Stimulated activated CD8-positive, alpha-beta memory T cell treated with anti-CD3 and anti-CD28 coated beads, Interleukin-2, amount 100 ng/mL, for 1 hour (primary cell): ENCODE measurements at regions not wholly inside any gene's neighbourhood (a gene's known extent, or its start where the extent isn't known, plus 50 kb on each side); places are given as distances from the start of the nearest gene placed in this dataset.
"Not testable (repeated sequence)": the region's sequence is repeated elsewhere in the genome, so short reads cannot be mapped to it uniquely, and the experiment has no call there.

Experiments used
- DNase-seq, 2 donors: peaks; one replicate each; pipeline ENCODE4 v3.0.0-alpha.2; 2020; ENCODE audit warnings: low read depth in 2 of 2

DNA sequence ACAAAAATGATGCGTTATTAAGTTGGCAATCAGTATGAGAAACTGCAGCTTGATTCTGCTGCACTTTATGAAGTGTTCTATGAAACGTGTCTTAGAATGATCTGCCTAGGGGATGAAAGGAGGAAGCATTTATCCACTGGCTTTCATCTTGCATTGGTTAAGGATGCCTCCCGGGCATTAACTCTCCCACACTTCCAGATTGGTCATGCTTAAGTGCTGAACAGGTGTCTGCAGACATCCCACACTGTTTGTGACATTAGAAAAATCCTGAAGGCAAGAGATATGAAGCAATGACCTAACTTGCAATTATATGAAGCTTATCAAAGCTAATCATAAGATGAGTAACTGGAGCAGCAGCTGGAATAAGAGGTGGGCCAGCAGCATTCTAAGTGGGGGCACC is 437.3 kb downstream of the NSUN3 start:
- no peak for DNase-seq

- DNase-seq = not testable (repeated sequence)
These were observed 444.5 kb downstream of the NSUN3 start for GRCh38 chr3:94507354-94507753.

DNA sequence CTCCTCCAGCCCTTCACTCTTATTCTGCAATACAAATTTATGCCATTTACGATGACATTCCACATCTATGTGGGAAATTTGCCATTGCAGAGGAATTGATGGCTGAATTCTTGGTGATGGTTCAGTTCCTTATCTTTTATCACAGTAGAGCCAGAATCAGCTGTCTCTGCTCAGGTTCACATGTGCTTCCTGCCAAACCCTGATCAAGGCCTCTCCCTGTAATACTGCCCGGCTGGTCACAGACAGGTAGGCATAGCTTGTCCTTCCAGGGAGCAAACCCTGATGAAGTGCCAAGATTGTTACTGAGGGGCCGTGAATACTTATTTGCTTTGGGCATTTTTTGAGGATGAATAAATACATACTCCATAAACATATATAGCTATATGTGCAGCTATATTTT is 450.0 kb downstream of the NSUN3 start:
- no peak for DNase-seq

DNA sequence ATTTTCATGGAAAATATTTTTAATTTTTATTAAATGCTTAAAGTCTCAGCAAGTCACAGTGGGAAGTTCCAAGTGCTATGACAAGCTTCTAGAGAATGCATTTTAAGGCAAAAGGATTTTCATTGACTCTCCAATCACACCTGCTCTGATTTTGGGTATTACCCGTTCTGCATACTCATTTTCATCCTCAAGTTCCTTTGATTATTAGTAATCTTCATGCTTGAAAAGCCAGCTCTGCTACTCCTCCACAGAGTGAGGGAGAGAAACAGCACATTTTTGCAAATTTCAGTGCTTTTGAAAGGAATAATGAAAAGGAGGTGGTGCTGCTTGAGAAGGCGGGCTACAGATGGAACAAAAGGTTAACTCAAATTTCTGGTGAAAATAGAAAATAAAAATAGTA is 450.7 kb downstream of the NSUN3 start:
- DNase-seq = no peak

- no peak for DNase-seq
These were observed 453.1 kb downstream of the NSUN3 start for GRCh38 chr3:94515983-94516382.

DNA sequence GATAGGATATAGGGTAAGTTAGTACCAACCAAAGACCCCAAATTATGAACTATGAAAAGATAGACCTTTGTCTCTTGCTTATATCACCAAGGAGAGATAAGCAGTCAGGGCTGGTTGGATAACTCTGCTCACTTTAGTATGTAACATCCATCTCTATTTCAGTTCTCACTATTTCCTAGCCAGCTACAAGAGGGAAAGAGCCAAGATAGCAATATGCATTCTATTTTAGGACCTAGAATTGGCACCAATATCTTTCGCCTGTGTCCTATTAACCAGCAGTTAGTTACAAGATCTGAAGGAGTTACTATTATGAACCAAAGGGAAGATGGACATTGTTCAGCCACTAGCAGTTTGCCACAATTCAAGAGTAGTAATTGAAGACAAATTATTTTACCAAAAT is 457.5 kb downstream of the NSUN3 start:
- DNase-seq = no peak

DNA sequence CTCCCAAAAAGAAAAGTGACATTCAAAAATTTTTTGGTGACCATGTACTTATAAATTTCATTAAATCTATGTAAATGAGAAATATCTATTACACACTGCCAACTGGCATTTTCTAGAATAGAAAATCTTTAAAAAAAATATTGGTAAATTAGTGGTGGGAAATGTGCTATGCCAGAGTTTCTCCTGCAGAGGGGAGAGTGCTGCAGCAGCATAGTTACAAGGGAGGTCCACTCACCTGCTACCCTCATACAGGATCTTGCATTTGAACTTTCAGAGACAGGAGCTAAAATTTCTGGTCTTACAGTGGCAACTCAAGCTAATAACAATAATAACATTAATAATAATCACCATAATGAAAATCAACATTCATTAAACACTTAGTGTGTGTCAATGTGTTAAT is 459.6 kb downstream of the NSUN3 start:
- DNase-seq = no peak

DNA sequence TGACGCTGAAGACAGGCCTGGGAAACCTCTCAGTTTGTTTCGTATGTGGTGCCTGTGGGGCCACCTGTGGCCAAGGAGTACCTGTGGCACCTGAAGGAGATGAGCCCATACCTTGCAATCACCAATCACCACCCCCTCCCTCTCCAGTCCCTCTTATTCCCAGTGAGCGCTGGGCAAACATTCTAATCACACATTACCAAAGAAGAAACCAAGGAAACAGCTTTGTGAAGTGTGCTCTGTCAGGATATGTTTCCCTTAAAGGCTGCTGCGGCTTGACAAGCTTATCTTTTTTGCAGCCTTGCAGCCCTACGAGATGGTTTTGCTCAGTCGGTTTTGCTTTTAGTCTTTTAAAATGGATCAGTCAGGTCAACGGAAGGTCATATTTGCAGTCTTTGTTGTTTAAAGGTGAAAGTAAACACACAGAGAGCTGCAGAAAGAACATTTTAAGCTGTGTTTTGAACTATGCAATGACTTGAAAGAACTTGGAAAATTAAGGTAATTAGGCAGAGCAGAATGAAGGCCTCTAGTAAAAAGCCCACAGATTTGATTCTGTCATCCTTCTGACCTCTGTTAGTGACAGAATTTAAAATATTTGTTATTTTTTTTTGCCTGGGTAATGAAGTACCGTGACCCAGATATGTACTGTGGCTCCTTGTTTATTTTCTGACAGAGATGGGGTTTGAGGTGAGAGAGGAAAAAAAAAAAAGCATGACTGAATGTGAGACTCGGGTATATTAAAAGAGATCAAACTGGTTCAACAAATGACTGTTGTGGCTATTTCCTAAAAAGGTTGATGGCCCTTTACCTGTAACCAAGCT is 461.4 kb downstream of the NSUN3 start:
- DNase-seq = no peak

- DNase-seq = no peak
These were observed 462.2 kb downstream of the NSUN3 start for GRCh38 chr3:94525043-94525442.

- DNase-seq = no peak
These were observed 467.0 kb downstream of the NSUN3 start for GRCh38 chr3:94529816-94530215.

DNA sequence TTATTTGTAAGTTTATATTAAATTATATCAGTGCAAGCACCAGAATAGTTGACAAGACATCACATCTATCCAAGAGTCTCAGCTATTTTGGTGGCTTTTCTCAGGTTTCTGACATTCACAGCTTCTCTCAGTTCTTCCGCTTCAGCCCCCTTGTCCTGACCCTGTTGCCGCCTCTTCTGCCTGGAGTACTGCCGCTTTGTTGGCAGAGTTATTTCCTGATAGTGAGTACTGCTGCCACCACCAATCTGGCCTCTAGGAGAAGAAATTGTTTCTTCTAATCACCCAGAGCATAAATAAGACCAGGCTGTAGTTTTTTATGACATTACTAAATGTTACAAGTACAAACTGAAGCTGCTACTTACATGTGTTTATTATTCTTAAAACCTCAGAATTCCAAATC is 470.1 kb downstream of the NSUN3 start:
- DNase-seq = no peak

GRCh38 chr3:94539937-94540336 is 477.1 kb downstream of the NSUN3 start:
- DNase-seq = no peak

DNA sequence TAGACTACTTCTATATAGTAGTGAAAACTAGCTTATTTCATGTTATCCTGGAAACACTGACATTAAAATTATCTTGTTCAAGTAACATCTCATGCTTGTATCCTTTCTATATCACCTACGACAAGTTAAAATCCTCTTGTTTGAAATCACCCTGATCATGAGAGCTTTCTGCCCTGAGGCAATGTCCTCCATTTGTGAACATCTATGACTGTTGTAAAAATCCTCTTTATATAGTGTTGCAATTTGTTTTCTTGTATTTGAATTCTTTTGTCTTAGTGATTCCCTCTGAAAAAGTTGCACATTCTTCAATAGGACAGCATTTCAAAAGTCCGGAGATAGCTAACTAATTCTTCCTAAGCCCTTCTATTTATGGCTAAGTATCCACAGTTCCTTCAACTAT is 480.3 kb downstream of the NSUN3 start:
- DNase-seq = no peak

GRCh38 chr3:94544131-94544789 is 481.4 kb downstream of the NSUN3 start:
- no peak for DNase-seq

- no peak for DNase-seq
These were observed 485.9 kb downstream of the NSUN3 start for GRCh38 chr3:94548581-94549316.

DNA sequence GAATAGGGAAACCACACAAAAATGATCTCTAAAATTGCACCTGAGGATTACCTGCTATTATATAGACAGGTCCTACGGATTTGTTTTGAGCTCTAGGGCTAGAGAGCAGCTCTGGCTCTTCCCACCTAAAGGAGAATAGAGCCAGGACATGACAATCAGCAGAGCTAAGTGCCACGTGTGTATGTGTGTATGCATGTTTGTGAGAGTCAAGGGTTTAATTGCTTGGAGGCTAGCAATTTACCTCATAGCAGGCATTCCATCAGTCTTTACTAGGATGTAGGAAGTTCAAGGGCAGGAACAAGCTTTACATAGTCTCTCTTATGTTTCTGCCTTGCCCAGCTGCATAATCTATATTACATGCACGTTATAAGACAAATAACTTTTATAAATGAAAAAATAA is 498.2 kb downstream of the NSUN3 start:
- no peak for DNase-seq

DNA sequence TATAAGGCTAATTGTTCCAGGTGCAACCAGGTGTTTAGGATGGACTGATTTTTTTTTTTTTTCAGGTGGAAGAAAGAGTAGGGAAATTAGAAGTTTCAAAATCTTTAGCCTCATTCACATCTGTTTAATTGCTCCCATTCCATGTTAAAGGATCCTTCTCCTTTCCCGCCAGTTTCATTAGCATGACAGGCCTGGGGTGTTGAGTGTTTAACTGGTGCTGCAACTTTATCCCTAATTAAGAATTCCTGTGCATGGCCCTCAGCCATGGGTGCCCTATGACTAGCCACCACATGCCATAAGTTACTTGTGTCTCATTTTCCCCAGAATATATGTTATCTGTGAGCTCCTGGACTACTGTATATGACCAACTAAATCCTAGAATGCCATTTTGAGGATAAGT is 501.4 kb downstream of the NSUN3 start:
- DNase-seq = no peak

GRCh38 chr3:94568041-94568440 is 505.2 kb downstream of the NSUN3 start:
- DNase-seq = no peak

DNA sequence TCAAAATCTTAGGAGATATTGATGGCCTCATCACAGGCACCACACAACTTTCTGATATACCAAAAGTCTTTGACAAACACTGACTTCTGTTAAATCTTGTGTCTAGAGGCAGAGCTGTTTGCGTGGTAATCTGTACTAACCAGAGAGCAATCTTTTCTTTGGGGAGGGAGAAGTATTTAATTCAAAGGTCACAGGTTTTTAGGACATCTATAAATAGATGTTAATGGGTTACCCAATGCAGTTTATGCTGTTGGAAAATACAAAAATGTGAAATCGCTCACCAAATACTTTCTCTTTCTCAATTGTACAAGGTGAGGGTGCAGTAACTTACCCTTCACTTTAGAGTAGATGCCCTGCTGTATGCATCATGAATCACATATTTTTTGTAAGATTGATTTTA is 510.5 kb downstream of the NSUN3 start:
- DNase-seq = no peak

GRCh38 chr3:94587291-94587690 is 524.4 kb downstream of the NSUN3 start:
- DNase-seq = no peak

GRCh38 chr3:94593526-94594150 is 530.8 kb downstream of the NSUN3 start:
- DNase-seq = no peak

DNA sequence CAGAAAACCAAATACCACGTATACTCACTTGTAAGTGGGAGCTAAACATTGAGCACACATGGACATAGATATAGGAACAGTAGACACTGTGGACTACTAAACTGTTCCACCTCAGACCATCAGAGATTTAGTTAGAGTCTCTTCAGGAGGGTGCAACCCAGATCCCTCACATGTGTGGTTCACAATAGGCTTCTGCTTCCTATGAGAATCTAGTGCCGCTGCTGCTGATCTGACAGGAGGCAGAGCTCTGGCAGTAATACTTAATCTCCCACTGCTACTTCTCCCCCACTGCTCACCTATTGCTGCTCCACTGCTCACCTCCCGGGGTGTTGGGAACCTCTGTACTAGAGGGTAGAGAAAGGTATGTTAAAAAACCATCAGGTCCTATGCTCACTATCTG is 533.3 kb downstream of the NSUN3 start:
- DNase-seq = no peak
